Stimulated activated CD4-positive, alpha-beta T cell treated with anti-CD3 and anti-CD28 coated beads, Interleukin-1b, Interleukin-23, amount 100 ng/mL, for 1 hour (primary cell): ENCODE measurements at regions not wholly inside any gene's neighbourhood (a gene's known extent, or its start where the extent isn't known, plus 50 kb on each side); places are given as distances from the start of the nearest gene placed in this dataset.

Experiments used
- DNase-seq, 2 donors: peaks; one replicate each; pipeline ENCODE4 v3.0.0-alpha.2; 2020; ENCODE audit warnings: low read depth in 2 of 2

- DNase-seq: no peak
Measured at GRCh38 chr14:73782623-73783022, 68.4 kb upstream of the PNMA1 start.

GRCh38 chr14:73780896-73781295 is 66.7 kb upstream of the PNMA1 start:
- no peak for DNase-seq

- no peak for DNase-seq
Measured at GRCh38 chr14:73780391-73780790, 66.2 kb upstream of the PNMA1 start.

GRCh38 chr14:73778736-73779135 is 64.6 kb upstream of the PNMA1 start:
- DNase-seq: no peak

GRCh38 chr14:73777420-73777819 is 63.2 kb upstream of the PNMA1 start:
- no peak for DNase-seq

- DNase-seq: no peak
Measured at GRCh38 chr14:73776194-73776537, 62.0 kb upstream of the PNMA1 start.

- no peak for DNase-seq
Measured at GRCh38 chr14:73775339-73776193, 61.4 kb upstream of the PNMA1 start.

GRCh38 chr14:73774671-73775070 is 60.5 kb upstream of the PNMA1 start:
- DNase-seq: no peak

GRCh38 chr14:73774241-73774570 is 60.0 kb upstream of the PNMA1 start:
- no peak for DNase-seq

GRCh38 chr14:73773441-73774240 is 59.5 kb upstream of the PNMA1 start:
- no peak for DNase-seq

- peak in 1 of 2 donors; percentile 30 for DNase-seq
Measured at GRCh38 chr14:73771848-73772638, 57.9 kb upstream of the PNMA1 start.

- no peak for DNase-seq
Measured at GRCh38 chr14:73770977-73771847, 57.0 kb upstream of the PNMA1 start.

GRCh38 chr14:73768107-73768506 is 53.9 kb upstream of the PNMA1 start:
- no peak for DNase-seq

- no peak for DNase-seq
Measured at GRCh38 chr14:73764406-73765280, 50.5 kb upstream of the PNMA1 start.
